Liver (tissue), 3 donors: ENCODE measurements at regions not wholly inside any gene's neighbourhood (a gene's known extent, or its start where the extent isn't known, plus 50 kb on each side); places are given as distances from the start of the nearest gene placed in this dataset.

Experiments
- CTCF ChIP-seq: fragments of 150-350 bp; IDR thresholded peaks from 2 replicates; pipeline ENCODE4 v1.5.1; 2017; ENCODE audit warnings: improper control_type of control experiment, low read depth, low read length; ENCODE audit not compliant: missing input control
- GABPA ChIP-seq, 2 donors: IDR thresholded peaks in 1 of 2; conservative IDR thresholded peaks in 1 of 2; 2 replicates each; pipeline ENCODE4 v1.6.1; 2016; ENCODE audit warnings: antibody characterized with exemption in 2 of 2, mild to moderate bottlenecking in 1 of 2, moderate library complexity in 1 of 2
- SP1 ChIP-seq: IDR thresholded peaks from 2 replicates; pipeline ENCODE4 v1.6.1; 2018; ENCODE audit warnings: antibody characterized with exemption, mild to moderate bottlenecking
- donor health status: healthy.
- donor health status: healthy.

- no peak for TF ChIP-seq SP1
- TF ChIP-seq GABPA (IDR thresholded peaks at IDR 0.05 in 1 of 2, conservative IDR thresholded peaks at IDR 0.05 in 1 of 2) = no peak
- no peak for TF ChIP-seq CTCF
These were observed 204.5 kb downstream of the BRD1 start for GRCh38 chr22:49623176-49623575.
